GM10266 (cell line): ENCODE measurements at regions not wholly inside any gene's neighbourhood (a gene's known extent, or its start where the extent isn't known, plus 50 kb on each side); places are given as distances from the start of the nearest gene placed in this dataset.

Experiments used
- DNase-seq: peaks from one replicate; pipeline ENCODE4 v3.0.0; 2012; ENCODE audit errors: extremely low spot score
- CTCF ChIP-seq: IDR thresholded peaks from 2 replicates; pipeline ENCODE4 v1.5.1; 2012; ENCODE audit warnings: mild to moderate bottlenecking, low read depth; ENCODE audit not compliant: control insufficient read depth, insufficient read depth; ENCODE audit errors: missing control alignments

GRCh38 chr3:82055792-82056191 is 294.3 kb upstream of the GBE1 start:
- no peak for DNase-seq
- no peak for TF ChIP-seq CTCF

- no peak for DNase-seq
- no peak for TF ChIP-seq CTCF
These were observed 293.4 kb upstream of the GBE1 start for GRCh38 chr3:82054849-82055248.

- TF ChIP-seq CTCF, result no peak
- DNase-seq, result no peak
These were observed 291.8 kb upstream of the GBE1 start for GRCh38 chr3:82053236-82053635.

GRCh38 chr3:82050382-82050781 is 288.9 kb upstream of the GBE1 start:
- no peak for TF ChIP-seq CTCF
- DNase-seq, result no peak

- no peak for DNase-seq
- no peak for TF ChIP-seq CTCF
These were observed 287.3 kb upstream of the GBE1 start for GRCh38 chr3:82048711-82049110.

GRCh38 chr3:82044930-82045705 is 283.7 kb upstream of the GBE1 start:
- no peak for DNase-seq
- TF ChIP-seq CTCF, result no peak

- DNase-seq, result no peak
- no peak for TF ChIP-seq CTCF
These were observed 277.1 kb upstream of the GBE1 start for GRCh38 chr3:82038556-82038955.
